Ectodermal cell (in vitro differentiated cells): ENCODE measurements at regions not wholly inside any gene's neighbourhood (a gene's known extent, or its start where the extent isn't known, plus 50 kb on each side); places are given as distances from the start of the nearest gene placed in this dataset.

ENCODE experiments used
- H3K27ac ChIP-seq: 2 replicates; pipeline ENCODE4 v1.7.0; 2013; ENCODE audit warnings: mild to moderate bottlenecking, low read depth, low read length; ENCODE audit not compliant: insufficient read depth, poor library complexity, severe bottlenecking
- H3K27me3 ChIP-seq: 2 replicates; pipeline ENCODE4 v1.7.0; 2013; ENCODE audit warnings: mild to moderate bottlenecking, low read length; ENCODE audit not compliant: insufficient read depth, control insufficient read depth, poor library complexity, severe bottlenecking
- H3K36me3 ChIP-seq: one replicate; pipeline ENCODE4 v1.7.0; 2013; ENCODE audit warnings: low read length; ENCODE audit not compliant: control insufficient read depth, insufficient read depth
- H3K4me1 ChIP-seq: one replicate; pipeline ENCODE4 v1.7.0; 2013; ENCODE audit warnings: low read length; ENCODE audit not compliant: control insufficient read depth, insufficient read depth
- H3K4me3 ChIP-seq: 2 replicates; pipeline ENCODE4 v1.7.0; 2013; ENCODE audit warnings: low read depth, low read length, control low read depth; ENCODE audit not compliant: insufficient read depth
- H3K9me3 ChIP-seq: 2 replicates; pipeline ENCODE4 v1.7.0; 2013; ENCODE audit warnings: mild to moderate bottlenecking, low read length, moderate library complexity; ENCODE audit not compliant: control insufficient read depth
- WGBS, 2 experiments: methylation state at CpG; one replicate each; pipeline ENCODE4 v1.1.7; 2013; ENCODE audit warnings: missing lambda C conversion rate in 2 of 2; 5-methylcytosine and 5-hydroxymethylcytosine counted together

DNA sequence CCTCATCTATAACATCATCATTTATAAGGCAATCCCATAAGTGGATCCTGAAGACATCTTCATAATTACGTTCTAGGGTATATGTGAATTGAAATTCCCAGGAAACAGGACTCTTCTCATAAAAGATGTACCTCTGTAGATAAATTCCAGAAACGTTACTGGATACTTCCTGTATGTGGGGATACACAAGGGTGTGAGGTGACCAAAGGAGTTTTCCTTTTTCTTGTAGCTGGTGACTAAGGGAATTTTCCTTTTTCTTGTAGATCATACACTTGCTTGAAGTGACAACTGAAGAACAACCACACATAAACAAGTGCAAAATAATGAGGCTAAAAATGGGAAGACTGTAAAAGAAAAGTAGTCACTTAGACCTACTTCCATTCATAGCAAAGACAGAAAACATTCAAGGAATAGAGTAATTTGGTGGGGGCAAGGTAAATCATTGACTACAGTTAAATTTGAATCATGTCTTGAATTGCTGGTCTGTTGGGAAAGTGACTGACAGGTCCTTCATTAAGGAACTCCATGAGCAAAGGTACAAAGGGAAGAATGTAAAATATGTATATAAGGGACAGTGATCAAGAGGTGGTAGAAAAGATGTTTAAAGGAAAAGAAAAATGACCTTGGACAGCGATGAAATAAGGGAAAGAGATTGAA lies 53.2 kb upstream of the UBE2E3 start:
- WGBS, 2 experiments, result 94 to 95% methylated on average over 3 of the region's 3 CpGs
- Histone ChIP-seq H3K9me3 (no peaks in the 10 kb centered on the region), H3K36me3 (no peaks in the 10 kb centered on the region), H3K4me3 (no peak overlapping the region), H3K27me3 (no peaks in the 10 kb centered on the region), H3K27ac (no peak overlapping the region), H3K4me1 (no peaks in the 10 kb centered on the region)

DNA sequence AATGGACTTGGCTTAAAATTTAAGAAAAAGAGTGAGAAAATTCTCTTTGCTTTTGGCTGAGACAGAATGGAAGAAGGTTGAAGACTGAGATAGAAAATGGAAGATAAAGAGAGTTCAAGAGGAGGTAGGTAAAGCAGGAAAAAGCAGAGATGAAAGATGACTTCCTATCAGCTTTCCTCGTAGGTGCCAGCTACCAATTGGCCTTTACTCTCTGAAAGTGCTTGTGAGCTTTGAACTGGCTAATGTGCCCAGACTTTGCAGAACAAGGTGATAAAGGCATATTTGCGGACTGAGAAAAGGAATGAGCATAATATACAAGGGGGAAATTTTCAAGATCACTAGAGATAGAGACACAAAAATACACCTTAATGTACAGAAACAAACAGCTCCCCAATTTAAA lies 54.7 kb upstream of the UBE2E3 start:
- Histone ChIP-seq H3K4me1 (no peaks in the 10 kb centered on the region), H3K27me3 (no peaks in the 10 kb centered on the region), H3K9me3 (no peaks in the 10 kb centered on the region), H3K4me3 (no peak overlapping the region), H3K27ac (no peak overlapping the region), H3K36me3 (no peaks in the 10 kb centered on the region)
- WGBS, 2 experiments, result 91 to 98% methylated on average over 2 of the region's 2 CpGs

DNA sequence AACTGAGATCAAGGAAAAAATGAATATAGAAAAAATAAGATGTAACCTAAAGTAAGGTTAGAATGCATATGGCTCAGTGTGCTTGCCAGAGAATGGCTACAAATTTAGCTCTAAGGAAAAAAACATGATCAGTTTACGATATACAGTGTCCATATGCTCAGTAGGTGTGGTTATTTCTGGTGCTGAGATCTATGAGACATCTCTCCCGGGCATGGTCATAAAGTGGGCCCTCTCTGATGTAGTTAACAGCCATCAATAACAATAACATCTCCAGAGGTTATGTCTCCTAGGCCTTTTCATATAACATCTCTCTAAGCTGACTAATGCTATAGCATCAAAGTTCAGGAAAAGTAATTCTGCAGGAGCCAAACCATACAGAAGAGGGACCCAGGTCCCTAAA lies 56.3 kb upstream of the UBE2E3 start:
- no peaks in the 10 kb centered on the region for H3K36me3 ChIP-seq

DNA sequence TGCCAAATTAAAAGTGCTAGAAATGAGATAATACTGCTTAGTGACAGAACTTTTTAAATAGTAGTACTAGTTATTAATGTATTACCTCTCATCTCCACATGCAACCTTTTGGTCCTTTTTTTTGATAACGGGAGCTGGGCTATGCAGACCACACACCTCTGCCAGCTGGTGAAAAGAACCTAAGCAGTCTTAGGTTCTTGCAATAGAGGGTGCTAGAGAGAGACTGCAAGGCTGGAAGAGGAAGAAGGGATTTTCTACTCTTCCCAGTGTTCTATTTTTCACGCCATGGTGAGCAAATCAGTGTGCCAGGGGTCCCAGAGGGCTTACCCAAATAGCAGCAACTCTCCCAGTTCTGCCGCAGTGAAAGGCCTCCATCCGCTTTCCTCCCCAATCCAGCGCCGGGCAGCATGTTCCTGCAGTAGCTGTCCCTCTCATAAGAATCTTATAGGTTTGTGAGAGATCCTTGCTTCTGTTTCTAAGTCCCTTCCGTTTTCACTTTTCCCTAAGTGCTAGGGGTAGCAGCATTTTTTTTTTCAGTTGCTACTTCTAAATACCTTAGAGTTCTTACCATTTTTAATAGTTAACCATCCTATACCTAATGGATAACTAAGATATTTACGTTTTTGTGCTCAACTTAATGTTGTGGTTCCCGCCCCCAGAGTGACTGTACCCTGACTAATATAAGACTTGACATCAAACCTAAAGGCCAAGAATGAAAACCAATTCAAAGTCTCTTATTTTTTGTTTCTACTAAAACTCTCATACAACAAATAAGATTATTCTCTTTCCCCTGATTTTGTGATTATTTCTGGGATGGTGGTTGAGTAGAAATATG lies 69.4 kb upstream of the UBE2E3 start:
- no peaks in the 10 kb centered on the region for H3K27me3 ChIP-seq
- H3K27ac ChIP-seq, result no peak overlapping the region
- no peaks in the 10 kb centered on the region for H3K9me3 ChIP-seq
- no peaks in the 10 kb centered on the region for H3K36me3 ChIP-seq
- H3K4me1 ChIP-seq, result no peaks in the 10 kb centered on the region
- H3K4me3 ChIP-seq, result no peak overlapping the region
- whole genome bisulfite sequencing, 2 experiments, result 90 to 92% methylated on average over 9 of the region's 9 CpGs

More for the DNA sequence above, 56.3 kb upstream of the UBE2E3 start:
- WGBS, 2 experiments, result 89 to 100% methylated on average over 2 of the region's 2 CpGs
- no peaks in the 10 kb centered on the region for H3K27me3 ChIP-seq
- no peak overlapping the region for H3K27ac ChIP-seq
- no peaks in the 10 kb centered on the region for H3K9me3 ChIP-seq
- H3K4me3 ChIP-seq, result no peak overlapping the region
- H3K4me1 ChIP-seq, result no peaks in the 10 kb centered on the region

DNA sequence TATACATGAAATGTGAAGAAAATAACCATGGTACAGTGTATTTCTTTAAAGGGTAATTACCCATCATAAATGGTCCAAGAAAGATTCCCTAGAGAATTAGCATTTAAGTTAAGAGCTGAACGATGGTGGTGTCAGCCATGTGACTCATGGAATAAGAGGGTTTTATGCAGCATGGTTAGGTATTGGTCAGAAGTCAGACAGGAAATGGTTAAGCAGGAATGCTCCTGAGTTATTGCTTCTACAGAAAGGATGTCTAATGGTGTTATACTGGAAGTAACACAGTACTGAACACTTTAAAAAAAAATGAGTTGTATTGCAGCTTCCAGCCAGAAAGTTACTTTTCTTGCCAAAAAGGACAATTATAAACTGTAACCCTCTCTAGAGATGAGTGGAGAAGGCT lies 72.7 kb upstream of the UBE2E3 start:
- no peak overlapping the region for H3K27ac ChIP-seq
- WGBS, 2 experiments, result 85 to 98% methylated on average over 1 of the region's 1 CpG
- no peaks in the 10 kb centered on the region for H3K27me3 ChIP-seq
- no peaks in the 10 kb centered on the region for H3K4me1 ChIP-seq
- no peak overlapping the region for H3K4me3 ChIP-seq
- no peaks in the 10 kb centered on the region for H3K36me3 ChIP-seq
- H3K9me3 ChIP-seq, result no peaks in the 10 kb centered on the region

DNA sequence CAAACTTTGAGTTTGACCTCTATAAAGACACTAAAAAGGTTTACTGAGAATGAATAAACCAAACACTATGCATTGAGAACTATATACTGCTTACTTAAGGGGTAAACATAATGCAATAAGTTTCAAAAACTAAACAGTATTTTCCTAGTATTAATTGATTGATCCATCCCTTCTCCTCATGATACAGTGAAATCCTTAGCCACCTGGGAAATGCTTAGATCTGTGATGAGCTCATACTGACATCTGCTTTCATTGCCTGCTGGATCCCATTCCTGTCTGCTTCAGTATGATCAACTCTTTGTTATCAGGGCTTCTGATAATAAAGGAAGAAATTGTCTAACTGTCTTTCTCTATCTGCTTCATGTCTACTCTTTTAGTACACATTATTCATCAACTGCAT lies 74.9 kb upstream of the UBE2E3 start:
- Histone ChIP-seq H3K27me3 (no peaks in the 10 kb centered on the region), H3K4me1 (no peaks in the 10 kb centered on the region), H3K9me3 (no peaks in the 10 kb centered on the region), H3K4me3 (no peak overlapping the region), H3K36me3 (no peaks in the 10 kb centered on the region), H3K27ac (no peak overlapping the region)

DNA sequence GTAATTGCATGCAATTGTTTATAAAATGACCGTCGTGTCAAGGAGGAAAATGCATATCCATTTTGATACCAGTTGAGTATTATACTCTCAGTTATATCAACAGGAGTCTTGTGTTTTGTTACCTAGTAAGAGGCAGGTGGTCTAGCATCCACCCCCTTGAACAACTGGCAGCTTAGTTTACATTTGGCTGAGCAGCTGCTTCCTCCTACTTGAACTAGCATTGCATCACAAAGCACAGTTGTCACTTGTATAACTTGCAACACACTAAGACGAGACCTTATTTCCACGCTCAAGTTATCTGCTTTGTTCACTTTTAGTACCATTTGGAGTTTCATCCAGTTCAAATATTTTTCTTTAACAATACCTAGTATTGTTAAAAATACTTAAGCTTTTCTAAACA lies 75.4 kb upstream of the UBE2E3 start:
- H3K36me3 ChIP-seq, result no peaks in the 10 kb centered on the region

DNA sequence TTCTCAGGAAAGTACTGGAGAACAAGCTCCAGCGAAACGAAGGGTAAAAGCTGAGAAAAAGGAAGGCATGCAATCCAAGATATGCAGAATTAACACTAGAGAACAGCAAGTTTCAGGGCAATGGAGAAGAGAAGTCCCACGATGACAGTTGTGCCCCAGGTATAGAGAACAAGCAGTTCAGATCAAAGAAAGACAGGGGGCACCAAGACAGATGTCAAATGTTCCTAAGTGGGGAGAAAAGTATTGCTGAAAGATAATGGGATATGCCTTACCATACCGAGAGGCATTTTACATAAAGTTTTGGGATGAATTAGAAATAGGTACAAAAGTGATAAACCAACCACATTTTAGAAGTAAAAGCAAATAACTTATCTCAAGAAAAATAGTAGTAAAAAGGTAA lies 79.1 kb upstream of the UBE2E3 start:
- Histone ChIP-seq H3K4me1 (no peaks in the 10 kb centered on the region), H3K27me3 (no peaks in the 10 kb centered on the region), H3K4me3 (no peak overlapping the region), H3K36me3 (no peaks in the 10 kb centered on the region), H3K27ac (no peak overlapping the region), H3K9me3 (no peaks in the 10 kb centered on the region)
- WGBS, 2 experiments, result 88 to 91% methylated on average over 4 of the region's 4 CpGs

More for the DNA sequence above, 75.4 kb upstream of the UBE2E3 start:
- Histone ChIP-seq H3K9me3 (no peaks in the 10 kb centered on the region), H3K27me3 (no peaks in the 10 kb centered on the region), H3K4me3 (no peak overlapping the region), H3K4me1 (no peaks in the 10 kb centered on the region), H3K27ac (no peak overlapping the region)
- 21 to 23% methylated on average over 4 of the region's 4 CpGs for whole genome bisulfite sequencing, 2 experiments

DNA sequence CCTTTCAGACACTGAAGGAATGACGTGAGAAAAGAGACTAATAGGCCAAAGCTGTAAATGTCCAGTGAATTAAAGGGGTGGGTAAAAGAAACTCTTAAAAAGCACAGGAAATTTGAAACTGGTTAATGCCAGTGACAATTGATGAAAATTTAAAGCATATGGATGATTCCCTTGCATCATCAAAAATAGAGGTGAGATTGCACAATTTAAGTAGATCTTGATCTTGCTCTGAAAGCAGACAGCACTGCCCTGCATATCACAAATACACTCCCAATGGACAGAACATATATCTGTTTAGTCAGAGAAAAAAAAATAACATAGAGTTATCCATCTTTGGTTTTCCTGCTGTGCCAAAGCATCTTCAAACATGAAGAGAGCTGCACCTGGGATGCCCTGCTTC lies 86.7 kb upstream of the UBE2E3 start:
- H3K4me3 ChIP-seq, result no peak overlapping the region
- no peaks in the 10 kb centered on the region for H3K36me3 ChIP-seq
- H3K4me1 ChIP-seq, result peaks cover 3% of the 10 kb centered on the region
- H3K27me3 ChIP-seq, result no peaks in the 10 kb centered on the region
- H3K27ac ChIP-seq, result no peak overlapping the region
- WGBS, 2 experiments, result 90 to 94% methylated on average over 1 of the region's 1 CpG
- H3K9me3 ChIP-seq, result no peaks in the 10 kb centered on the region

DNA sequence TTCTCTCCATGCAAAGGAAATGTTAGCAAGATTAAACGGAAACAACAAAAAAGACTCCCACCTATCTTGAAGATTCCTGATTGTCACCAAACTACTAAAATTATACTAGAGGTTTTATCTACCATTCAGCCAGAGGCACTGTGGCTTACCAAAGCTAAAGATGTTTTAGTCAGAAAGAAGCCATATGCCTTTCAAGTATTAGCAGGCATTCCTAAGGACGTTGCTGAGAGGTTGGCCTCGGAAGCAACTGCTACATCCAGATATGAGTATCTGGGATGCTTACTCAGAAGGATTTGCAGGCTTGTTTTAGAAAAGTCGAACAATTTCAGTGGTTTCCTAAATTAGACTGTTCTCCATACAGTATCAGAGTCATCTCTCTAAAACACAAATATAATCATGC lies 88.3 kb upstream of the UBE2E3 start:
- no peak overlapping the region for H3K27ac ChIP-seq
- no peak overlapping the region for H3K4me3 ChIP-seq
- WGBS, 2 experiments, result 92 to 93% methylated on average over 4 of the region's 4 CpGs
- no peaks in the 10 kb centered on the region for H3K27me3 ChIP-seq
- H3K4me1 ChIP-seq, result peaks cover 3% of the 10 kb centered on the region
- H3K36me3 ChIP-seq, result no peaks in the 10 kb centered on the region
- H3K9me3 ChIP-seq, result no peaks in the 10 kb centered on the region
